BE2C (cell line): ENCODE measurements at regions not wholly inside any gene's neighbourhood (a gene's known extent, or its start where the extent isn't known, plus 50 kb on each side); places are given as distances from the start of the nearest gene placed in this dataset.
"Not testable (repeated sequence)": the region's sequence is repeated elsewhere in the genome, so short reads cannot be mapped to it uniquely, and the experiment has no call there.

Experiments used
- DNase-seq: peaks from one replicate; pipeline ENCODE4 v3.0.0-alpha.2; 2020
- H3K27me3 ChIP-seq: fragments of 250-450 bp; sonication (Bioruptor Pico); 2 replicates; pipeline ENCODE4 v1.5.1; 2020; ENCODE audit warnings: mild to moderate bottlenecking
- H3K36me3 ChIP-seq: fragments of 250-450 bp; sonication (Bioruptor Pico); 2 replicates; pipeline ENCODE4 v1.5.1; 2020; ENCODE audit warnings: mild to moderate bottlenecking
- H3K4me1 ChIP-seq: fragments of 250-450 bp; sonication (Bioruptor Pico); 2 replicates; pipeline ENCODE4 v1.5.1; 2020
- H3K4me3 ChIP-seq: 2 replicates; pipeline ENCODE4 v1.5.1; 2011; ENCODE audit warnings: low read depth, low read length
- H3K9me3 ChIP-seq: fragments of 250-450 bp; sonication (Bioruptor Pico); 2 replicates; pipeline ENCODE4 v1.5.1; 2020
- TF ChIP-seq, protein P1 (sequence below): IDR thresholded peaks from 2 replicates; pipeline ENCODE4 v1.5.1; 2012; ENCODE audit warnings: mild to moderate bottlenecking, low read depth, low read length

DNA sequence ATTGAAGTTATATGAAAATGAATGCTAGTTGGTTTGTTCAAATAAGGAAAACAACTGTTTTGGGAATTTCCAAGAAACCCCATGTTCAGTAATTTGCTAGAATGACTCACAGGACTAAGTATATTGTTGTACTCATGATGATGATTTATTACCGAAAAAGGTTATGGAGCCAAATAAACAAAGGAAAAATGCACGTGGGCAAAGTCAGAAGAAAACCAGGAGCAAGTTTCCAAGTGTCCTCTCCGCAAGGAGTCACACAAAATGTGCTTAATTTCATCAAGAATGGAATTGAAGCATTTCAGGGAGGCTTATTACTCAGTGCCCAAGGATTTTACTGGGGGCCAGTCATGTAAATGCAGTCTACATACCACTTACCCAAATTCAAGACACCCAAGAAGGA is 1652.4 kb upstream of the TMEFF2 start:
- DNase-seq = no peak
- H3K4me3 ChIP-seq = no peak overlapping the region
- TF ChIP-seq, protein P1, sequence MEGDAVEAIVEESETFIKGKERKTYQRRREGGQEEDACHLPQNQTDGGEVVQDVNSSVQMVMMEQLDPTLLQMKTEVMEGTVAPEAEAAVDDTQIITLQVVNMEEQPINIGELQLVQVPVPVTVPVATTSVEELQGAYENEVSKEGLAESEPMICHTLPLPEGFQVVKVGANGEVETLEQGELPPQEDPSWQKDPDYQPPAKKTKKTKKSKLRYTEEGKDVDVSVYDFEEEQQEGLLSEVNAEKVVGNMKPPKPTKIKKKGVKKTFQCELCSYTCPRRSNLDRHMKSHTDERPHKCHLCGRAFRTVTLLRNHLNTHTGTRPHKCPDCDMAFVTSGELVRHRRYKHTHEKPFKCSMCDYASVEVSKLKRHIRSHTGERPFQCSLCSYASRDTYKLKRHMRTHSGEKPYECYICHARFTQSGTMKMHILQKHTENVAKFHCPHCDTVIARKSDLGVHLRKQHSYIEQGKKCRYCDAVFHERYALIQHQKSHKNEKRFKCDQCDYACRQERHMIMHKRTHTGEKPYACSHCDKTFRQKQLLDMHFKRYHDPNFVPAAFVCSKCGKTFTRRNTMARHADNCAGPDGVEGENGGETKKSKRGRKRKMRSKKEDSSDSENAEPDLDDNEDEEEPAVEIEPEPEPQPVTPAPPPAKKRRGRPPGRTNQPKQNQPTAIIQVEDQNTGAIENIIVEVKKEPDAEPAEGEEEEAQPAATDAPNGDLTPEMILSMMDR = no peak
- H3K27me3 ChIP-seq = no peaks in the 10 kb centered on the region
- H3K4me1 ChIP-seq = no peaks in the 10 kb centered on the region
- no peaks in the 10 kb centered on the region for H3K36me3 ChIP-seq
- H3K9me3 ChIP-seq = no peaks in the 10 kb centered on the region

DNA sequence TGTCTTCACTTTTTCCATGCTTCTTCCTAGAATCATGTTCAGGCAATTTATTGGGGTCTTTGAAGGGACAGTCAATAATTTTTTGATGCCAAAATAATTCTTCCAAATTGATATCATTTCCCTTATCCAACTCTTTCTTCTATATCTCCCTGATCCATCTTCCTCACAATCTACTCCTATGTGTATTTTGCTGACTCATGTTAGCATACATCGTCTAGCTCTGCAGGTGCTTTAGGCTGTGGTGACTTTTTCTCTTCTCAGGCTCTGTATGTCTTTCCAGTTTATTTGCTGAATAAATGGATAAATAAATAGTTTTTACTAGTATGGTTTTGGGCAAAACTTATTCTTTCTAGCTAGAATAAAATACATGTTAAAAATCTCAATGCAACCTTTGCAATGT is 1650.9 kb upstream of the TMEFF2 start:
- no peak for DNase-seq
- H3K9me3 ChIP-seq = no peaks in the 10 kb centered on the region
- H3K27me3 ChIP-seq = no peaks in the 10 kb centered on the region
- TF ChIP-seq, protein P1 = no peak
- H3K36me3 ChIP-seq = no peaks in the 10 kb centered on the region
- no peak overlapping the region for H3K4me3 ChIP-seq
- no peaks in the 10 kb centered on the region for H3K4me1 ChIP-seq

DNA sequence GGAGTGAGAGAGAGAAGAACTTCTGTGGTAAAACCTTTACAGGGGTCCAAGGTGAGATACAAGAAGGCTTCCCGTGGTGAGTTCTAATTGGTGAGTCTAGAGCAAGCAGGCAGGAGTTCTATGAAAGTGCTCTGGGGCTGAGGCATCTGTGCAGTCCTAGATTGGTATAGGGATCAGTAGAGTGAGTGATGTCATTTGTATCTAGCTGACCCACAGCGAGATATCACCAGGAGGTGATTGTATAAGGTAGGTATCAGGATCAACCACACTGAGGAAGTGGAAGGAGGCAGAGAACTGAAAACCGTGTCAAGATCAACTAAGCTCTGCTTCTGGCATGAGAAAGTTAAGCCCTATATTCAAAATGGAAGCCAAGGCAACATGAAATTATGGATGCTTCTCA is 1648.9 kb upstream of the TMEFF2 start:
- H3K9me3 ChIP-seq = no peaks in the 10 kb centered on the region
- TF ChIP-seq, protein P1 = no peak
- H3K27me3 ChIP-seq = no peaks in the 10 kb centered on the region
- no peaks in the 10 kb centered on the region for H3K36me3 ChIP-seq
- H3K4me1 ChIP-seq = no peaks in the 10 kb centered on the region
- DNase-seq = no peak
- no peak overlapping the region for H3K4me3 ChIP-seq

DNA sequence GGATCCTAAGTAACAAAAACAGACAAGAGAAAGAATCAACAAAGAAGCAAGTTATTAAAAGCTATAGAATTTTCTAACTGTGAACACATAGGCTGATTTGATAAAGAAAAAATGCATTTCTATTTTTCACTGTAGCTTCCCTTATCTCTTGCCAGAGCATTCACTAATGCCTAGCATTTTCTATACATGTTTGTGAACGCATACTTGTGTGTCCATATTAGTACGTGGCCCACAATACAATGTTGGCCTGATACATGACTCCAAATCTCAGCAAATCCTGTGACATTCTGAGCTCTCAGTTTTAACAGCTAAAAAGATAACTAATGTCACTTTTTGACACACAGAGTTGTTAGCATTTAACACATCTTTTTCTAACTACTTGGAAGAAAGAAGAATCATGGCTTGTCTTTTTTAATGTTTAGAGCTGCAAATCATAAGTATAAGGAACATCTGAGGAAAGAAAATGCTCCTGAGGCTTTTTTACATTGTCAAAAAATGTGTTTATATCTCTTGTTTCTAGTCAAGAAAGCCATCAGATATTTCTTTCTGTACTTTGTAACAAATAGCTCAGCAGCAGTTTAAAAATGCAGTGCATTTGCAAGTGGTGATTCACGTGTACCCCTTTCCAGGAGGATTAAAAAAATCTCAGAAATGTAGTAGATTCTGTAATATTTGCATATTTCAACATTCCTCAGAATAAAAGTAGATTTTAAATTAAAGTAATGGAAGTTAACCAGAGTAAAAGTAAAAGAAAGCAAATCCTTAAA is 1646.8 kb upstream of the TMEFF2 start:
- Histone ChIP-seq H3K4me1 (no peaks in the 10 kb centered on the region), H3K4me3 (no peak overlapping the region), H3K36me3 (no peaks in the 10 kb centered on the region), H3K27me3 (no peaks in the 10 kb centered on the region), H3K9me3 (no peaks in the 10 kb centered on the region)
- TF ChIP-seq, protein P1 = no peak
- no peak for DNase-seq

DNA sequence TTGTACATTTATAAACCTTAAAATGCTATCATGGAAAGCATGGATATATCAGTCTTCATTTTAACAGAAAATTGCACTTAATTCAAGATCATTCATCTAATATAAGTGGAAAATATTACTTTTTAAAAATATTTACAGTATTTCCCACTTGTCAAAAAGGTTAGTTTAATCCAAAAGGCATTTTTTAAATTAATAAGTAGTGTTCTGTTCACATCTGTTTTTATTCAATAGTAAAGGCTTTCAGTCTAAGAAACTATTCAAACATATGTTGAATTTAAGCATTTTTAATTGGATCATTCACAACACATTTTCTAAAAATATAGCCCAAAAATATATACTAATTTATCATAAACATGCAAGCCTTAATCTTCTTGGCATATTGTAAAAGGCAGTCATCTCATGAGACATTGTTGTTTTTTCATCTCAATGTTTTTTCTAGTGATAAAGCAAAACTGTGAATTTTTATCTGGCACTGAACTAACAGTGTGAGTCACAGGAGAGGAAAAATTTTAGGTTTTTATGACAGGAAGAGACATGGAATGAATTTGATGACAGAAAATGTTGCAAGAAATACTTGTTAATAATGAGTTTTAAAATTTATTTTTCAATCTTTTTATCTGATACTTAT is 1642.5 kb upstream of the TMEFF2 start:
- Histone ChIP-seq H3K27me3 (no peaks in the 10 kb centered on the region), H3K9me3 (no peaks in the 10 kb centered on the region), H3K4me1 (no peaks in the 10 kb centered on the region), H3K4me3 (no peak overlapping the region), H3K36me3 (no peaks in the 10 kb centered on the region)
- TF ChIP-seq, protein P1 = no peak
- no peak for DNase-seq

DNA sequence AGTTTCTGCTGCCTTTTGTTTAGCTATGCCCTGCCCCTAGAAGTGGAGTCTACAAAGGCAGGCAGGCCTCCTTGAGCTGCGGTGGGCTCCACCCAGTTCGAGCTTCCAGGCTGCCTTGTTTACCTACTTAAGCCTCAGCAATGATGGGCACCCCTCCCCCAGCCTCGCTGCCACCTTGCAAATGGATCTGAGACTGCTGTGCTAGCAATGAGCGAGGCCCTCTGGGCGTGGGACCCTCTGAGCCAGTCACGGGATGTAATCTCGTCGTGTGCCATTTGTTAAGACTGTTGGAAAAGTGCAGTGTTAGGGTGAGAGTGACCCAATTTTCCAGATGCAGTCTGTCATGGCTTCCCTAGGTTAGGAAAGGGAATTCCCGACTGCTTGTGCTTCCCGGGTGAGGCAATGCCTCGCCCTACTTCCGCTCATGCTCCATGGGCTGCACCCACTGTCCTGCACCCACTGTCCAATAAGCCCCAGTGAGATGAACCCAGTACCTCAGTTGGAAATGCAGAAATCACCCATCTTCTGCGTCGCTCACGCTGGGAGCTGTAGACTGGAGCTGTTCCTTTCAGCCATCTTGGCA is 1641.8 kb upstream of the TMEFF2 start:
- H3K36me3 ChIP-seq, H3K4me3 ChIP-seq, H3K27me3 ChIP-seq, H3K4me1 ChIP-seq, DNase-seq, H3K9me3 ChIP-seq: not testable (repeated sequence)

DNA sequence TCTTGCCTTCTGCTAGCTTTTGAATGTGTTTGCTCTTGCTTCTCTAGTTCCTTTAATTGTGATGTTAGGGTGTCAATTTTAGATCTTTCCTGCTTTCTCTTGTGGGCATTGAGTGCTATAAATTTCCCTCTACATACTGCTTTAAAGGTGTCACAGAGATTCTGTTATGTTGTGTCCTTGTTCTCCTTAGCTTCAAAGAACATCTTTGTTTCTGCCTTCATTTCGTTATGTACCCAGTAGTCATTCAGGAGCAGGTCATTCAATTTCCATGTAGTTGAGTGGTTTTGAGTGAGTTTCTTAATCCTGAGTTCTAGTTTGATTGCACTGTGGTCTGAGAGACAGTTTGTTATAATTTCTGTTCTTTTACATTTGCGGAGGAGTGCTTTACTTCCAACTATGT is 1639.2 kb upstream of the TMEFF2 start:
- H3K4me1 ChIP-seq, H3K4me3 ChIP-seq, DNase-seq, H3K36me3 ChIP-seq, H3K9me3 ChIP-seq, H3K27me3 ChIP-seq: not testable (repeated sequence)
